HEK293T (cell line): ENCODE measurements at regions not wholly inside any gene's neighbourhood (a gene's known extent, or its start where the extent isn't known, plus 50 kb on each side); places are given as distances from the start of the nearest gene placed in this dataset.

Experiments
- CTCF ChIA-PET: fragments of 350-600 bp; formaldehyde crosslinking; extraction: SDS; loops from one replicate; lab custom pipeline; 2021; ENCODE audit warnings: antibody characterized with exemption, inconsistent platforms; lab: Yijun Ruan, JAX
- POLR2A ChIA-PET: fragments of 350-600 bp; formaldehyde crosslinking; extraction: SDS; loops from one replicate; lab custom pipeline; 2020; ENCODE audit warnings: antibody characterized with exemption, inconsistent platforms; lab: Yijun Ruan, JAX
- DNase-seq: peaks from one replicate; pipeline ENCODE4 v3.0.0; 2012; ENCODE audit warnings: mixed read lengths; ENCODE audit errors: extremely low spot score
- ARNT ChIP-seq: fragments of 450-650 bp; IDR thresholded peaks from 2 replicates; pipeline ENCODE4 v1.6.1; 2017; ENCODE audit warnings: mild to moderate bottlenecking
- BHLHE40 ChIP-seq: fragments of 450-650 bp; IDR thresholded peaks from 2 replicates; pipeline ENCODE4 v1.6.1; 2016; ENCODE audit warnings: mild to moderate bottlenecking, moderate library complexity, borderline replicate concordance
- CTBP1 ChIP-seq: fragments of 450-650 bp; IDR thresholded peaks from 2 replicates; pipeline ENCODE4 v1.6.1; 2016; ENCODE audit warnings: borderline replicate concordance
- ELF4 ChIP-seq: fragments of 450-650 bp; IDR thresholded peaks from 2 replicates; pipeline ENCODE4 v1.6.1; 2017; ENCODE audit warnings: antibody characterized with exemption
- FOXA1 ChIP-seq: fragments of 450-650 bp; IDR thresholded peaks from 2 replicates; pipeline ENCODE4 v1.6.1; 2016; ENCODE audit warnings: mild to moderate bottlenecking
- FOXK2 ChIP-seq: fragments of 450-650 bp; IDR thresholded peaks from 2 replicates; pipeline ENCODE4 v1.6.1; 2016; ENCODE audit warnings: mild to moderate bottlenecking
- FOXM1 ChIP-seq: fragments of 450-650 bp; IDR thresholded peaks from 2 replicates; pipeline ENCODE4 v1.6.1; 2017; ENCODE audit warnings: mild to moderate bottlenecking, borderline replicate concordance
- HDGF ChIP-seq: fragments of 450-650 bp; IDR thresholded peaks from 2 replicates; pipeline ENCODE4 v1.6.1; 2017; ENCODE audit warnings: antibody characterized with exemption, borderline replicate concordance
- L3MBTL2 ChIP-seq: fragments of 450-650 bp; conservative IDR thresholded peaks from 2 replicates; pipeline ENCODE4 v1.6.1; 2016; ENCODE audit warnings: mild to moderate bottlenecking
- LEF1 ChIP-seq: fragments of 450-650 bp; IDR thresholded peaks from 2 replicates; pipeline ENCODE4 v1.6.1; 2017; ENCODE audit warnings: mild to moderate bottlenecking, borderline replicate concordance
- NFRKB ChIP-seq: fragments of 450-650 bp; IDR thresholded peaks from 2 replicates; pipeline ENCODE4 v1.6.1; 2016; ENCODE audit warnings: mild to moderate bottlenecking, moderate library complexity
- SP1 ChIP-seq: fragments of 450-650 bp; IDR thresholded peaks from 2 replicates; pipeline ENCODE4 v1.6.1; 2017
- SUZ12 ChIP-seq: fragments of 450-650 bp; IDR thresholded peaks from 2 replicates; pipeline ENCODE4 v1.6.1; 2016; ENCODE audit warnings: mild to moderate bottlenecking
- TARDBP ChIP-seq: fragments of 450-650 bp; IDR thresholded peaks from 2 replicates; pipeline ENCODE4 v1.6.1; 2016
- ZNF384 ChIP-seq: fragments of 450-650 bp; IDR thresholded peaks from 2 replicates; pipeline ENCODE4 v1.6.1; 2016
- TF ChIP-seq, protein P1 (sequence below): fragments of 450-650 bp; IDR thresholded peaks from 2 replicates; pipeline ENCODE4 v1.6.1; 2016

DNA sequence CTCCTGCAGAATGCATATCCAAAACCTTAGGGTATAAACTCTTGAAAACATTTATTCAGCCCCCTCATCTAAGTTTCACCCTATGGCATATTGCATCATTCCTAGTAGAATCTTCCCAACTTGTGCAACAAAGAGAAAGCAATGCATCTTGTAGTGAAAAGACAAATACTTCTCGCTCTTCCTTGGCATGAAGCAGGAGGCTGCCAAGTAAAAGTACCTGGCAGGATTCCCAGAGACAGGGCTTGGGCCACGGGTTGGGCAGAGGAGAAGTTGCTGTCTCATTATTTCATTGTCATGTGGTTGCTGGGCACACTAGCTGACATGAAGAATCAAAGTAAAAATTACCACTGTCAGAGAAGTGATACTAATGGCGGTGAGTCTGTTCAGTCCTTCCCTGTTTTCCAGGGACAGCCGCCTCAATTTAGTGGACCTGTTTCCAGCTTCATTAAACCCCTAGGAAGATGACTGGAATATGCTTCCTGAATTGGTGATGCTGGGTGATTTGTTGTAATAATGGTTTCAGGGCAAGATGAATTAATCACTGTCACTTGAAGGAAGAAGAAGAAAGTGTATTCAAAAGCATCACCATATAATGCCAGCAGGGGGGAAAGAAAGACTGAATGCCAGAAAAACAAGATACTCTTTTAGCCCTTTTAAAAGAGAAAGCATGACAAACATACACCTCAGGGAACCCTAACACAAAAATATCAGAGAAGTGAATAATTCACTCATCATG is 380.5 kb upstream of the IGFBP7 start:
- CTCF ChIA-PET, result no interaction called here

DNA sequence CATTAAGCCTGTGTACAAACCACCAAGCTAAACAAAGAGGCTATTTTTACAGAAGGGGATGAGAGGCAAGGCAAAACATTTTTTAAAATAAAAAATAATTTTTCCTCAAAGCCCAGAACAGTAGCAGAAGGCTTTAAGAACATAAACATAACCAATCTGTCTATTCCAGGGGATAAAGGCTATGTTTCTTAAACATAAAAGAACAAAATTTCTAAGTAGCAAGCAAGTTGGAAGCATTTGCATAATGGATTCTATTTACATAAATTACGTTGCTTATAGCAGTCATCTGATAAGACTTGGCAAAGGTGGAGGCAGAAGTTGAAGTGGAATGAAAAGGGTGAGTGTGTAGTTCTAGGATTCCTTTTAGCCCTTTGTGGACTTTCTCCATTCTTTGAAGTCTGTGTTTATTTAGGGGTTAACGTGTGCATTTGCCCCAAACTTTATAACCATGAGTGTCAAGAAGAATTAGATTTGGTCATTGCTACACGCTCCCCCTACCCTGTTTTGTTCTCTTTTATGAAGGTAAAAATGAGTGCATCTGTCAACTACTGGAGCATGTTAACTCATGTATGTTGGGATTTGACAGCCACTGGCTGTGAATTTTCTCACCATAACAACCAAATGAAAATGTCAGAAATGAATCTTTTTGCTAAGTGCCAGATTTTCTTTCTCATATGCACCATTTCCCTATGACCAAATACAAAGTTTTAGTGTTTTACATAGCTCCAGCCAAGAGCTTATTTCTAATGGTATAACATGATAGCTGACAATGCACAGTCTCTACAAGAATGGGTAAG is 378.4 kb upstream of the IGFBP7 start:
- POLR2A ChIA-PET, result no interaction called here
- CTCF ChIA-PET, result no interaction called here

More for the DNA sequence above, 380.5 kb upstream of the IGFBP7 start:
- no peak for DNase-seq
- TF ChIP-seq, protein P1, sequence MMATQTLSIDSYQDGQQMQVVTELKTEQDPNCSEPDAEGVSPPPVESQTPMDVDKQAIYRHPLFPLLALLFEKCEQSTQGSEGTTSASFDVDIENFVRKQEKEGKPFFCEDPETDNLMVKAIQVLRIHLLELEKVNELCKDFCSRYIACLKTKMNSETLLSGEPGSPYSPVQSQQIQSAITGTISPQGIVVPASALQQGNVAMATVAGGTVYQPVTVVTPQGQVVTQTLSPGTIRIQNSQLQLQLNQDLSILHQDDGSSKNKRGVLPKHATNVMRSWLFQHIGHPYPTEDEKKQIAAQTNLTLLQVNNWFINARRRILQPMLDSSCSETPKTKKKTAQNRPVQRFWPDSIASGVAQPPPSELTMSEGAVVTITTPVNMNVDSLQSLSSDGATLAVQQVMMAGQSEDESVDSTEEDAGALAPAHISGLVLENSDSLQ, result peak; percentile 33
- no peak for TF ChIP-seq L3MBTL2
- POLR2A ChIA-PET, result no interaction called here

DNA sequence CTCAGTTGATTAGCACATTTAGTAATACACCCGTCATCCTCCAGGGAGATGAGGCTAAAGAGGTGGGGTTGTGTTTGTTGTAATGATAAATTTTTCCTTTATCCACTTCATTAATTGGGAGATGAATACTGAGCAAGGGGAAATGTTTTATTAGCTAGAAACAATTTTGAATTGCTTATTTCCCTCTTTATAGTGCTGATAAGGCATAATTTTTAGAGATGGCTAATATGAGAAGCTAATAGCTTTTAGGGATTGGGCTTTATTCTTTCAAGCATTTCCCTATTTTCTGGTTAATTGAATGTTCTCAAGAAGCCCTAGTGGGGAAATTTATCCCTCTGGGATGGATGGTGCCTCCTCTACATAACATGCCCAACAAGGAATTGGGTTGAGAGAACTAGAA is 365.2 kb upstream of the IGFBP7 start:
- TF ChIP-seq BHLHE40 (no peak), HDGF (no peak), FOXK2 (no peak)
- DNase-seq, result no peak
- ChIA-PET POLR2A (no interaction called here), CTCF (interaction anchor here (0.9 kb wide), 1 partner anchor 10 kb away, joined by 3 read pairs; no protein-coding TSS in a partner anchor)

More for the DNA sequence above, 378.4 kb upstream of the IGFBP7 start:
- DNase-seq, result no peak
- TF ChIP-seq SP1 (no peak), ARNT (no peak), NFRKB (no peak), CTBP1 (no peak), FOXM1 (no peak), ELF4 (no peak), TARDBP (no peak), BHLHE40 (no peak), FOXA1 (no peak)
- TF ChIP-seq, protein P1, result no peak

DNA sequence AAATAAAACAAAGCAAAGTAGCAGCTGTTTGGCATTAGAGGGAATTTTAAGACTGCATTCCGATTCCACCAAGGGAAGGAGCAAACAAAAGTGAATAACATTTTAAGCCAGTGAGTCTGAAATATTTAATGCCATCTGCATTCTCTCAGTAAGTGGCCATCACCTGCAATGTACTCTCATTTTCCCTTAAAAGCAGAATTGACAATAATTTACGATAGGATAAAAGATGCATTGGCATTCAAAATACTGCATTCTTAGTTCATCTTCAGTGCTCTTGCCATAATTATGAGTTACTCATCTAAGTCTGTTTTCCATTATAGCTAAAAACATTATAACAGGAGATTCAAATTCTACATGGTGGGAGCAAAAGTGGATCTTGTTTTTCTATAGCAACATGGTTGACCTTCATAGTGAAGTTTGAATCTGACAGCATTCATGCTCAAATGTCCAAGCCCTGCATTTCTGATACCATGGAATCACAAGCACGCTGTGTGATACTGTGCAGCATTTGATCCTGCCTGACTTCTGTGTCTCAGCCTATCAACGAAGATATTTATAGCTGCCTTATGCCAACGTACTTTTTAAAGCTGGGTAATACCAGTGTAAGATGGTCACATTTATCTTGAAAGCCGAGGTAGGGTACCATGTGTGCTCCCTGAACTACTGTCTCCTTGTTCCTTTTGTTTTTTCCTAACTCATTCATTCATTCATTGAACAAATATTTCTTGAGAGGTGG is 355.3 kb upstream of the IGFBP7 start:
- TF ChIP-seq NFRKB, result no peak
- no peak for TF ChIP-seq ZNF384
- POLR2A ChIA-PET, result no interaction called here
- CTCF ChIA-PET, result no interaction called here
- no peak for DNase-seq

DNA sequence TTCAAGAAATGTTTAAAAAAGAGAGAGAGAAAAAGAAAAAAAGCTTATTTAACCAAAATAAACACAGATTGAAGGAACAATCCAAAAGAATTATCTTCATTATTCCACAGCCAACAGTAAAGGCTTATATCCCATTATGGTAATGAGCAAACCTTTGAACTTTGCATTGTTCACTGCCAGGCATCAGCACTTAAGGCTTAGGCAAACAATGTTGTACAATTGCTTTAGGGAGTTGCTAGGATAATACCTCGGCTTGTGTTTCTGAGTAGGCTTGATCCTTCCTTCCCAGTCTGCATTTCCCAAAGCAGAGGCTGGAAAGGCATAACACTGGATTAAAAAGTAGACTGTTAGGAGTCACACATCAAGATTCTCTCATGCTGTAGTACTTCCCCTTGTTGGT is 352.7 kb upstream of the IGFBP7 start:
- no peak for DNase-seq
- no peak for TF ChIP-seq NFRKB
- TF ChIP-seq LEF1, result no peak
- TF ChIP-seq HDGF, result no peak
- no peak for TF ChIP-seq ZNF384
- TF ChIP-seq SP1, result no peak
- no peak for TF ChIP-seq ELF4
- TF ChIP-seq, protein P1, result no peak
- no peak for TF ChIP-seq FOXA1
- TF ChIP-seq BHLHE40, result no peak
- no peak for TF ChIP-seq FOXK2
- TF ChIP-seq SUZ12, result no peak
- TF ChIP-seq CTBP1, result no peak
- TF ChIP-seq L3MBTL2, result no peak
- ChIA-PET CTCF (no interaction called here), POLR2A (no interaction called here)

DNA sequence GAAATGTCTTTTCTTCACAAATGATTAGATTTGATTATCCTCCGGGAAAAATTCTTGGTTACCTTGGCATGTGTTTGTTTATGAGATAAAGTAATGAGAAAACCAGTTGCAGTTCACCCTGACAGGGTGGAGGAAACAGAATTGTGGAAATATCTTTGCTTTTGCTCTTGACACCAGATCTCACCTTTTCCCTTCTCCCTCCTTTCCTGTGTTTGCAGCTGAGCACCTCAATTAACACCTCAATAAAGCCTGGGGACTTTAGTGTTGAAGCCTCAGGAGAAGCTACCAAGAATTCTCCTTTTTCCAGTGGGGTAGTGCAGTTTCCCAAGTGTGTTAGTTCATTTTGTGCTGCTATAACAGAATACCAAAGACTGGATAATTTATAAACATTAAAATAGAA is 350.8 kb upstream of the IGFBP7 start:
- POLR2A ChIA-PET, result no interaction called here
- TF ChIP-seq, protein P1, result no peak
- TF ChIP-seq FOXA1 (no peak), SP1 (no peak), NFRKB (no peak), TARDBP (no peak), ELF4 (no peak), SUZ12 (no peak), ARNT (no peak), FOXK2 (no peak), LEF1 (no peak), HDGF (no peak), CTBP1 (no peak), FOXM1 (no peak), ZNF384 (no peak), BHLHE40 (no peak)
- CTCF ChIA-PET, result no interaction called here
- no peak for DNase-seq
